Activated CD8-positive, alpha-beta memory T cell treated with anti-CD3 and anti-CD28 coated beads, Interleukin-2, amount 50 U/mL, for 1 hour (primary cell): ENCODE measurements at regions not wholly inside any gene's neighbourhood (a gene's known extent, or its start where the extent isn't known, plus 50 kb on each side); places are given as distances from the start of the nearest gene placed in this dataset.
A peak's percentile ranks its signal among the peaks of the same experiment; 100 is the strongest.

ENCODE experiments used
- DNase-seq: peaks from one replicate; pipeline ENCODE4 v3.0.0-alpha.2; 2020; ENCODE audit errors: extremely low read depth

GRCh38 chrX:69228732-69229131 lies 63.5 kb upstream of the PJA1 start:
- no peak for DNase-seq

- no peak for DNase-seq
Measured at GRCh38 chrX:69226459-69227158, 61.4 kb upstream of the PJA1 start.

DNA sequence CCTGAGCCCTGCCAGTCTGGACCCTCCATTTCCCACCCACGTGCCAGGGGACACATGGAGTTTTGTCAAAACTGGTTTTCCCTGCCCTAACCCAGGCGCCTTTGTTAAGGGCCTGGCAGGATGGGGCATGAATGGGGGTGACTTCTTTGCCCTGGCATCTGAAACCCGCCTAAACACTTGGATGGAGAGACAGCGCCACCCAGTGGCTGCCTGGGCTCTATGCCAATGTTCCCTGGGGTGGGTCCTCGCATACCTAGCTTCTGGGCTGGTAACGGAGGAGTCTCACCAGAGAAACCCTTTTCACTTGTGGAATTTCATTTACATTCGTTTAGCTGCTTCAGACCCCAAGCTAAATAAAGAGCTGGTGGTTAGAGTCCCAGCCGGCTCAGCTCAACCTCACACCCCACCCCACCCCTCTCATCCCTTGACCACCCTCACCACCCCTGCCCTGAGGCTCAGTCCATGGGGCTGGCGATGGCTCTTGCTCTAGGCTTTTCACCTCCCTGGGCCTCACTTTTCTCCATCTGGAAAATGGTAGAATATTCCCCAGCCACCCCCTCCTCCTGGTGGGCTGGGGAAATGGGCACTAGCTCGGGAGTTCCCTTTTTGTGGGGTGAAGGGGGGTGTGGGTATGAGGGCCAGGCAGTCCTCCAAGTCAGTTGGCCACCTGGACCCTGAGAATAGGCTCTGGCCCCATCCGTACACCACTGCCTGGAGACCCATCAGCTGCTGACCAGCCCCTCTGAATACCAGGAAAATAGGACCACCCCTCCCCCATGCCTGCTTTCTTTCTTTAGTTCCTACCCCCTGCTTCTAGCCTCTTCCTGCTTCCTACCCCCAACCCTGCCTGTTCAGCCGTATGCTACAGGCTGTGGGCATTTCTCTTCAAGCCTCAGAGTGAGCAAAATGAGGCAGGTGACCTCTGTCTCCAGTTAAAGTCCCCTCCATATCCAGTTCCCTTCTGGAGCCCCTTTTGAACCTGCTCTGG lies 57.1 kb upstream of the PJA1 start:
- peak; percentile 37 for DNase-seq

- no peak for DNase-seq
Measured at GRCh38 chrX:69221239-69222102, 56.2 kb upstream of the PJA1 start.

DNA sequence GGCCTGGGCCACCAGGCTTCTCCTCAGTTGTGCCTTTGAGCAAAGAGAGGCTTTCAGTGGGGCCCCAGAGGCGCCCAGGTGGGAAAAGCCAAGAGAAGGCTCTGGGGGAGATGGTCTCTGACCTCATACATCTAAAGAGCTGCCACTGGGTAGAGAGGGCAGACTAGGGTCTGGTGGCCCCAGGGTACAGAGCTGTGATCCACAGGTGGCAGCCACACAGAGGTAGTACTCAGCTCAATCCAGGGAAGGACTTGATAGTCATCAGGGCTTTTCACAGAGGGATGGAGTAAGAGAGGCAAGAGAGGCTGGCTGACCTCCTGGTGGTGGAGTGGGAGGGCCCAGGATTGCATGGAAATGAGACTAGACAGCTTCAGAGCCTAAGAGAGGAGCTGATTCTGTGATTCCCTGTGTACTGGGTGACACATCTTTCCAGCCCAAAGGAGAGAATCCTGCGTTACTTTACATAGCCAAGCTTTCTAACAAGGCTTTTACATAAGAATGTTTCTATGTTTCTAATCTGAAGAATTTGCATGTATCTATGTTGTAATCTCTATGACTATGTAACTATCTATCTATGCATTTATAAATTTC lies 53.2 kb upstream of the PJA1 start:
- DNase-seq = no peak

- DNase-seq = no peak
Measured at GRCh38 chrX:69216911-69217310, 51.7 kb upstream of the PJA1 start.

GRCh38 chrX:69216446-69216845 lies 51.2 kb upstream of the PJA1 start:
- no peak for DNase-seq

GRCh38 chrX:69215161-69215875 lies 50.1 kb upstream of the PJA1 start:
- no peak for DNase-seq
